HepG2 (cell line): ENCODE measurements at regions not wholly inside any gene's neighbourhood (a gene's known extent, or its start where the extent isn't known, plus 50 kb on each side); places are given as distances from the start of the nearest gene placed in this dataset.

ENCODE experiments used
- ATAC-seq: fragments of 200-7000 bp; cut with Tn5 transposase; 3 replicates; pipeline ENCODE4 v1.9.1; 2020; ENCODE audit warnings: mild to moderate bottlenecking, moderate library complexity
- BruUV-seq: library from RNA; stranded (reverse); fragments of 400-500 nt; replicated peaks from 2 replicates; lab custom pipeline; 2021; lab: Mats Ljungman, UMichigan
- CTCF ChIA-PET: fragments of 300-600 bp; formaldehyde crosslinking; extraction: SDS; loops from one replicate; lab custom pipeline; 2021; ENCODE audit warnings: low total read pairs, inconsistent platforms, low intra/inter-chr PET ratio; lab: Yijun Ruan, JAX
- POLR2A ChIA-PET: fragments of 350-600 bp; sonication (Branson Sonifier 250); formaldehyde crosslinking; loops from one replicate; lab custom pipeline; 2020; ENCODE audit warnings: antibody characterized with exemption, inconsistent platforms; lab: Yijun Ruan, JAX
- DNase-seq: peaks from one replicate; pipeline ENCODE4 v3.0.0-alpha.2; 2015; ENCODE audit warnings: low spot score
- FAIRE-seq: peaks from 3 replicates; lab custom pipeline; 2011; peaks lifted over from hg19 to GRCh38; lab: Jason Lieb, UNC
- H2AFZ ChIP-seq: one replicate; pipeline ENCODE4 v1.6.1; 2011; ENCODE audit warnings: low read length, inconsistent platforms
- H3K27ac ChIP-seq: fragments of 300-600 bp; 3 replicates; pipeline ENCODE4 v1.8.0; 2011; ENCODE audit warnings: mixed run types, mild to moderate bottlenecking, mixed read lengths, low read length, inconsistent platforms; ENCODE audit not compliant: insufficient read depth; ENCODE audit errors: extremely low read length
- H3K27me3 ChIP-seq, 2 experiments: fragments of 200-600 bp in 1 of 2; 2 replicates in 1 of 2; 3 replicates in 1 of 2; pipeline versions ENCODE4 v1.6.0 to v1.8.0; 2011; ENCODE audit warnings: low read length in 2 of 2, mild to moderate bottlenecking in 2 of 2, moderate library complexity in 2 of 2, inconsistent platforms in 1 of 2; ENCODE audit not compliant: insufficient read depth in 2 of 2, control insufficient read depth in 1 of 2
- H3K36me3 ChIP-seq, 2 experiments: fragments of 200-600 bp in 1 of 2; replicated peaks in 1 of 2; 2 replicates in 1 of 2; 3 replicates in 1 of 2; pipeline versions ENCODE4 v1.5.1 to v1.8.0; 2011; ENCODE audit warnings: low read length in 2 of 2, inconsistent platforms in 1 of 2; ENCODE audit not compliant: insufficient read depth in 2 of 2, control insufficient read depth in 1 of 2
- H3K4me1 ChIP-seq: 2 replicates; pipeline ENCODE4 v1.5.1; 2012; ENCODE audit warnings: low read length, inconsistent platforms; ENCODE audit not compliant: insufficient read depth
- H3K4me2 ChIP-seq: 2 replicates; pipeline ENCODE4 v1.6.0; 2011; ENCODE audit warnings: low read depth, low read length, inconsistent platforms
- H3K4me3 ChIP-seq, 3 experiments: fragments of 200-600 bp in 1 of 3; sonication (generic), shearing (Covaris generic) in 1 of 3; replicated peaks in 1 of 3; 2 replicates each; pipeline ENCODE4 v1.5.1; 2011 to 2016; ENCODE audit warnings: low read length in 3 of 3, inconsistent platforms in 2 of 3, low read depth in 2 of 3, mild to moderate bottlenecking in 2 of 3, control low read depth in 1 of 3, mixed read lengths in 1 of 3; ENCODE audit not compliant: insufficient read depth in 1 of 3
- H3K79me2 ChIP-seq: one replicate; pipeline ENCODE4 v1.6.1; 2011; ENCODE audit warnings: low read length, inconsistent platforms; ENCODE audit not compliant: insufficient read depth
- H3K9ac ChIP-seq: 2 replicates; pipeline ENCODE4 v1.6.0; 2011; ENCODE audit warnings: mild to moderate bottlenecking, low read depth, low read length, inconsistent platforms; ENCODE audit not compliant: insufficient read depth
- H3K9me3 ChIP-seq: 2 replicates; pipeline ENCODE4 v1.5.1; 2012; ENCODE audit warnings: mild to moderate bottlenecking, low read length
- H4K20me1 ChIP-seq: 2 replicates; pipeline ENCODE4 v1.6.0; 2011; ENCODE audit warnings: inconsistent platforms, mild to moderate bottlenecking, low read length, moderate library complexity; ENCODE audit not compliant: insufficient read depth
- ARID5B ChIP-seq: IDR thresholded peaks from 2 replicates; pipeline ENCODE4 v1.4.0; 2020; ENCODE audit warnings: mild to moderate bottlenecking, missing genetic modification reagents
- CBFB ChIP-seq: sonication (generic); formaldehyde crosslinking; IDR thresholded peaks from 2 replicates; pipeline ENCODE4 v1.4.0; 2020; ENCODE audit warnings: missing genetic modification reagents
- MEIS2 ChIP-seq: sonication (generic); formaldehyde crosslinking; IDR thresholded peaks from 2 replicates; pipeline ENCODE4 v1.9.0; 2021; ENCODE audit warnings: mild to moderate bottlenecking, missing genetic modification reagents
- NCOA5 ChIP-seq: sonication (generic); formaldehyde crosslinking; IDR thresholded peaks from 2 replicates; pipeline ENCODE4 v1.4.0; 2020; ENCODE audit warnings: missing genetic modification reagents
- PHF20 ChIP-seq: sonication (generic); formaldehyde crosslinking; IDR thresholded peaks from 2 replicates; pipeline ENCODE4 v1.5.0; 2020; ENCODE audit warnings: mild to moderate bottlenecking, missing genetic modification reagents
- ZNF577 ChIP-seq: sonication (generic); formaldehyde crosslinking; IDR thresholded peaks from 2 replicates; pipeline ENCODE4 v1.4.0; 2020; ENCODE audit warnings: mild to moderate bottlenecking, low read depth, missing genetic modification reagents, borderline replicate concordance
- WGBS: methylation state at CpG from one replicate; pipeline ENCODE4 v1.1.6; 2017; ENCODE audit warnings: low lambda C conversion rate; 5-methylcytosine and 5-hydroxymethylcytosine counted together
- in situ Hi-C: cut with HindIII; loops from 2 replicates; pipeline ENCODE4 v1.10.0; 2017; ENCODE audit warnings: low pct_unique_long_range_greater_than_20kb; ENCODE audit not compliant: extremely low pct_ligation_motif_present
- intact Hi-C: fragments of 100-400 bp; cut with micrococcal nuclease; formaldehyde crosslinking; loops from one replicate; pipeline ENCODE4 v1.10.0; 2022; ENCODE audit not compliant: unreplicated experiment
- TF ChIP-seq, protein P1 (sequence below): sonication (generic); formaldehyde crosslinking; conservative IDR thresholded peaks from 2 replicates; pipeline ENCODE4 v1.5.0; 2020; ENCODE audit warnings: missing genetic modification reagents

GRCh38 chr1:212203630-212204029, 81.6 kb upstream of the PPP2R5A start (continued):
- TF ChIP-seq ARID5B (CRISPR knock-in tag) = no peak
- TF ChIP-seq NCOA5 = no peak
- no peak for TF ChIP-seq ZNF577 (CRISPR knock-in tag)
- TF ChIP-seq MEIS2 (CRISPR knock-in tag) = no peak
- TF ChIP-seq CBFB = no peak
- TF ChIP-seq, protein P1, sequence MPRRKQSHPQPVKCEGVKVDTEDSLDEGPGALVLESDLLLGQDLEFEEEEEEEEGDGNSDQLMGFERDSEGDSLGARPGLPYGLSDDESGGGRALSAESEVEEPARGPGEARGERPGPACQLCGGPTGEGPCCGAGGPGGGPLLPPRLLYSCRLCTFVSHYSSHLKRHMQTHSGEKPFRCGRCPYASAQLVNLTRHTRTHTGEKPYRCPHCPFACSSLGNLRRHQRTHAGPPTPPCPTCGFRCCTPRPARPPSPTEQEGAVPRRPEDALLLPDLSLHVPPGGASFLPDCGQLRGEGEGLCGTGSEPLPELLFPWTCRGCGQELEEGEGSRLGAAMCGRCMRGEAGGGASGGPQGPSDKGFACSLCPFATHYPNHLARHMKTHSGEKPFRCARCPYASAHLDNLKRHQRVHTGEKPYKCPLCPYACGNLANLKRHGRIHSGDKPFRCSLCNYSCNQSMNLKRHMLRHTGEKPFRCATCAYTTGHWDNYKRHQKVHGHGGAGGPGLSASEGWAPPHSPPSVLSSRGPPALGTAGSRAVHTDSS (CRISPR knock-in tag) = no peak

- Histone ChIP-seq H3K4me1 (peaks cover 26% of the 10 kb centered on the region), H3K9ac (no peak overlapping the region), H3K27ac (no peak overlapping the region), H3K27me3 (no peaks in the 10 kb centered on the region; a peak in 2 of 5 replicates), H3K36me3 (no peaks in the 10 kb centered on the region), H2AFZ (no peak overlapping the region), H3K4me3 (no peak overlapping the region), H3K9me3 (no peaks in the 10 kb centered on the region), H3K79me2 (no peaks in the 10 kb centered on the region), H4K20me1 (no peaks in the 10 kb centered on the region), H3K4me2 (no peak overlapping the region)
- POLR2A ChIA-PET = no interaction called here
- ATAC-seq (no peak), FAIRE-seq (no peak), DNase-seq (no peak)
- TF ChIP-seq PHF20 (CRISPR knock-in tag) = no peak
- intact Hi-C loops = no loop called here
- BruUV-seq = no TSS peak
- 50% methylated on average over 1 of the region's 1 CpG for WGBS
- CTCF ChIA-PET = no interaction called here
- in situ Hi-C loops = no loop called here
Observed at GRCh38 chr1:212205006-212205405, 80.2 kb upstream of the PPP2R5A start.
